T1000 (cell line): ENCODE measurements at regions not wholly inside any gene's neighbourhood (a gene's known extent, or its start where the extent isn't known, plus 50 kb on each side); places are given as distances from the start of the nearest gene placed in this dataset.

ENCODE experiments used
- DNase-seq: peaks from one replicate; lab custom pipeline; 2025; ENCODE audit warnings: mixed read lengths; lab: John Stamatoyannopoulos, UW

- no peak for DNase-seq
These were observed 128.3 kb downstream of the AACS start for GRCh38 chr12:125193376-125194152.

GRCh38 chr12:125194163-125194773, 129.0 kb downstream of the AACS start:
- DNase-seq: peak; percentile 59

GRCh38 chr12:125194987-125195386, 129.8 kb downstream of the AACS start:
- DNase-seq: no peak

- no peak for DNase-seq
These were observed 132.1 kb downstream of the AACS start for GRCh38 chr12:125197326-125197725.

GRCh38 chr12:125198652-125199051, 133.4 kb downstream of the AACS start:
- DNase-seq: no peak

- no peak for DNase-seq
These were observed 135.9 kb downstream of the AACS start for GRCh38 chr12:125201090-125201489.

- no peak for DNase-seq
These were observed 136.7 kb downstream of the AACS start for GRCh38 chr12:125201940-125202339.

GRCh38 chr12:125202421-125202820, 137.2 kb downstream of the AACS start:
- no peak for DNase-seq

- no peak for DNase-seq
These were observed 138.0 kb downstream of the AACS start for GRCh38 chr12:125203145-125203765.

GRCh38 chr12:125205386-125205785, 140.2 kb downstream of the AACS start:
- no peak for DNase-seq

- no peak for DNase-seq
These were observed 141.5 kb downstream of the AACS start for GRCh38 chr12:125206711-125207110.

GRCh38 chr12:125208334-125208733, 143.1 kb downstream of the AACS start:
- no peak for DNase-seq

- no peak for DNase-seq
These were observed 143.7 kb downstream of the AACS start for GRCh38 chr12:125208942-125209341.

- no peak for DNase-seq
These were observed 145.0 kb downstream of the AACS start for GRCh38 chr12:125210104-125210755.

GRCh38 chr12:125211464-125211863, 146.2 kb downstream of the AACS start:
- no peak for DNase-seq

- no peak for DNase-seq
These were observed 149.1 kb downstream of the AACS start for GRCh38 chr12:125214289-125214688.

- no peak for DNase-seq
These were observed 151.5 kb downstream of the AACS start for GRCh38 chr12:125216756-125217155.

- DNase-seq: no peak
These were observed 152.1 kb downstream of the AACS start for GRCh38 chr12:125217308-125217707.

- no peak for DNase-seq
These were observed 153.7 kb downstream of the AACS start for GRCh38 chr12:125218952-125219351.

GRCh38 chr12:125220404-125221273, 155.4 kb downstream of the AACS start:
- DNase-seq: no peak

- no peak for DNase-seq
These were observed 156.4 kb downstream of the AACS start for GRCh38 chr12:125221602-125222001.

GRCh38 chr12:125222876-125223275, 157.6 kb downstream of the AACS start:
- no peak for DNase-seq
